GM12878 (cell line): ENCODE measurements at regions not wholly inside any gene's neighbourhood (a gene's known extent, or its start where the extent isn't known, plus 50 kb on each side); places are given as distances from the start of the nearest gene placed in this dataset.

Experiments used
- ATAC-seq: fragments of 200-7000 bp; cut with Tn5 transposase; 3 replicates; pipeline ENCODE4 v1.9.1; 2020; ENCODE audit warnings: mild to moderate bottlenecking, moderate library complexity
- BruUV-seq: library from RNA; stranded (reverse); fragments of 400-500 nt; replicated peaks from 2 replicates; lab custom pipeline; 2021; lab: Mats Ljungman, UMichigan
- CTCF ChIA-PET: fragments of 300-600 bp; sonication (Branson Sonifier 250); formaldehyde crosslinking; extraction: SDS; loops from one replicate; lab custom pipeline; 2021; ENCODE audit warnings: inconsistent platforms; lab: Yijun Ruan, JAX
- POLR2A ChIA-PET: fragments of 350-600 bp; formaldehyde crosslinking; extraction: SDS; loops from one replicate; lab custom pipeline; 2021; ENCODE audit warnings: inconsistent platforms; lab: Charles Lee
- RAD21 ChIA-PET: fragments of 300-600 bp; sonication (Branson Sonifier 250); formaldehyde crosslinking; loops from one replicate; lab custom pipeline; 2023; ENCODE audit warnings: antibody characterized with exemption; ENCODE audit not compliant: unreplicated experiment; lab: Charles Lee
- SMC1A ChIA-PET: fragments of 300-600 bp; sonication (Branson Sonifier 250); formaldehyde crosslinking; loops from one replicate; lab custom pipeline; 2023; ENCODE audit not compliant: unreplicated experiment, uncharacterized antibody; lab: Charles Lee
- DNase-seq: peaks from one replicate; pipeline ENCODE4 v3.0.0-alpha.2; 2011; ENCODE audit warnings: low read depth, low spot score
- FAIRE-seq: peaks from 3 replicates; lab custom pipeline; 2011; peaks lifted over from hg19 to GRCh38; lab: Jason Lieb, UNC
- H2AFZ ChIP-seq: 2 replicates; pipeline ENCODE4 v1.6.0; 2011; ENCODE audit warnings: low read depth, low read length, control low read depth; ENCODE audit not compliant: control insufficient read depth
- H3K27ac ChIP-seq: 2 replicates; pipeline ENCODE4 v1.5.1; 2011; ENCODE audit warnings: control low read depth; ENCODE audit not compliant: control insufficient read depth, insufficient read depth
- H3K27me3 ChIP-seq, 2 experiments: replicated peaks in 1 of 2; 2 replicates each; pipeline versions ENCODE4 v1.6.0 to v1.6.1; 2011; ENCODE audit warnings: low read length in 1 of 2; ENCODE audit not compliant: control insufficient read depth in 2 of 2, insufficient read depth in 2 of 2
- H3K36me3 ChIP-seq, 2 experiments: 2 replicates each; pipeline ENCODE4 v1.5.1; 2011; ENCODE audit warnings: low read length in 1 of 2; ENCODE audit not compliant: control insufficient read depth in 2 of 2, insufficient read depth in 2 of 2
- H3K4me1 ChIP-seq: 2 replicates; pipeline ENCODE4 v1.6.1; 2011; ENCODE audit warnings: mild to moderate bottlenecking, low read length, moderate library complexity, mixed read lengths; ENCODE audit not compliant: control insufficient read depth, insufficient read depth
- H3K4me2 ChIP-seq: 2 replicates; pipeline ENCODE4 v1.6.0; 2011; ENCODE audit warnings: control low read depth; ENCODE audit not compliant: control insufficient read depth, insufficient read depth
- H3K4me3 ChIP-seq: fragments of 200-600 bp; sonication (generic); 2 replicates; pipeline ENCODE4 v1.5.1; 2016
- H3K79me2 ChIP-seq: 2 replicates; pipeline ENCODE4 v1.6.0; 2011; ENCODE audit warnings: low read length; ENCODE audit not compliant: control insufficient read depth, insufficient read depth
- H3K9ac ChIP-seq: 2 replicates; pipeline ENCODE4 v1.8.0; 2011; ENCODE audit warnings: low read length, control low read depth, mixed read lengths; ENCODE audit not compliant: control insufficient read depth, insufficient read depth
- H3K9me3 ChIP-seq: replicated peaks from 3 replicates; pipeline ENCODE4 v1.5.1; 2011; ENCODE audit warnings: mild to moderate bottlenecking, low read length; ENCODE audit not compliant: control insufficient read depth, insufficient read depth
- H4K20me1 ChIP-seq: 2 replicates; pipeline ENCODE4 v1.6.0; 2011; ENCODE audit not compliant: control insufficient read depth, insufficient read depth
- ATF7 ChIP-seq: fragments of 450-650 bp; IDR thresholded peaks from 2 replicates; pipeline ENCODE4 v1.6.1; 2016; ENCODE audit warnings: low read depth, mild to moderate bottlenecking
- CBX5 ChIP-seq: sonication (generic); IDR thresholded peaks from 2 replicates; pipeline ENCODE4 v1.6.1; 2016; ENCODE audit warnings: low read depth, moderate library complexity, mild to moderate bottlenecking, inconsistent platforms
- EZH2 ChIP-seq: IDR thresholded peaks from 2 replicates; pipeline ENCODE4 v1.6.1; 2012; ENCODE audit warnings: low read depth, mild to moderate bottlenecking, control low read depth, inconsistent platforms, low read length, borderline replicate concordance; ENCODE audit not compliant: control insufficient read depth
- PRDM15 ChIP-seq: fragments of 450-650 bp; formaldehyde crosslinking; IDR thresholded peaks from 2 replicates; pipeline ENCODE4 v1.4.0; 2020; ENCODE audit warnings: mild to moderate bottlenecking, moderate library complexity
- STAT3 ChIP-seq: IDR thresholded peaks from 2 replicates; pipeline ENCODE4 v1.6.1; 2011; ENCODE audit warnings: low read depth, low read length, improper control_type of control experiment
- ZNF207 ChIP-seq: fragments of 450-650 bp; IDR thresholded peaks from 2 replicates; pipeline ENCODE4 v1.6.1; 2014; ENCODE audit warnings: antibody characterized with exemption, mild to moderate bottlenecking, borderline replicate concordance
- ZNF274 ChIP-seq: IDR thresholded peaks from one replicate; pipeline ENCODE4 v1.8.0; 2011; ENCODE audit not compliant: insufficient read length, insufficient read depth
- WGBS: methylation state at CpG from one replicate; pipeline ENCODE4 v1.1.6; 2016; ENCODE audit warnings: low lambda C conversion rate; ENCODE audit not compliant: insufficient replicate concordance, insufficient coverage; ENCODE audit errors: missing lambda C conversion rate; 5-methylcytosine and 5-hydroxymethylcytosine counted together
- in situ Hi-C: fragments of 300-500 bp; cut with MboI; formaldehyde crosslinking; loops from 9 replicates; pipeline ENCODE4 v1.14.3; 2018; ENCODE audit warnings: mixed read lengths
- intact Hi-C: fragments of 100-400 bp; cut with micrococcal nuclease; formaldehyde crosslinking; loops from one replicate; pipeline ENCODE4 v1.14.2; 2022; ENCODE audit not compliant: unreplicated experiment
- TF ChIP-seq, protein P1 (sequence below): IDR thresholded peaks from 2 replicates; pipeline ENCODE4 v1.6.1; 2011; ENCODE audit warnings: borderline replicate concordance, low read depth, mild to moderate bottlenecking, moderate library complexity, mixed read lengths, low read length; ENCODE audit not compliant: insufficient read depth; ENCODE audit errors: extremely low read length
- TF ChIP-seq, protein P2 (sequence below): fragments of 450-650 bp; IDR thresholded peaks from 2 replicates; pipeline ENCODE4 v1.6.1; 2017; ENCODE audit warnings: borderline replicate concordance

DNA sequence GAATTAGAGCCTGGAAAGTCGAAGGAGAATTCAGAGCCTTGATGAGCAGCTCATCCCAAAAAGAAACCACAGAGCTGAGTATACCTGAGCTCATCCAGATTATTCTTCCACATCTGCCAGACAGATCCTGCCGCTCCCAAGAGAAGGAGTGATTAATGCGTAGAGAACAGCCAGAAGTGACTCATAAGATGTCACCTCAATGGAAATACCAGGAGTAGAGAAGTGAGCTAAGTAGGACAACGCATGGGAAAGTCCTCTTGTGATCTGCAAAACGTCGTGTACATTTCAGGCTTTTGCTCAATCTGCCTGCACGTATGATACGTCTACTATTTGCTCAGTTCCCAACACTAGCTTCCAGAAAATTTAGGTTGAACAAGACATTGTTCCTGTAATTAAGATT lies 230.5 kb upstream of the AUTS2 start:
- ChIA-PET POLR2A (no interaction called here), SMC1A (interaction anchor here (1.1 kb wide), 1 partner anchor 9 kb away, joined by 3 read pairs; no protein-coding TSS in a partner anchor), CTCF (no interaction called here), RAD21 (no interaction called here)
- Histone ChIP-seq H3K9me3 (no peaks in the 10 kb centered on the region), H3K9ac (no peak overlapping the region), H4K20me1 (no peaks in the 10 kb centered on the region), H3K4me3 (no peak overlapping the region), H3K27me3 (no peaks in the 10 kb centered on the region), H3K4me1 (no peaks in the 10 kb centered on the region), H3K27ac (no peak overlapping the region), H3K36me3 (no peaks in the 10 kb centered on the region), H3K4me2 (no peak overlapping the region), H3K79me2 (no peaks in the 10 kb centered on the region), H2AFZ (no peak overlapping the region)
- DNase-seq (no peak), ATAC-seq (no peak), FAIRE-seq (no peak)
- no TSS peak for BruUV-seq
- intact Hi-C loops (no loop called here), in situ Hi-C loops (no loop called here)
- TF ChIP-seq ZNF207 = no peak
- no peak for TF ChIP-seq PRDM15 (CRISPR knock-in tag)
- TF ChIP-seq, protein P1, sequence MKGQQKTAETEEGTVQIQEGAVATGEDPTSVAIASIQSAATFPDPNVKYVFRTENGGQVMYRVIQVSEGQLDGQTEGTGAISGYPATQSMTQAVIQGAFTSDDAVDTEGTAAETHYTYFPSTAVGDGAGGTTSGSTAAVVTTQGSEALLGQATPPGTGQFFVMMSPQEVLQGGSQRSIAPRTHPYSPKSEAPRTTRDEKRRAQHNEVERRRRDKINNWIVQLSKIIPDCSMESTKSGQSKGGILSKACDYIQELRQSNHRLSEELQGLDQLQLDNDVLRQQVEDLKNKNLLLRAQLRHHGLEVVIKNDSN = no peak
- TF ChIP-seq EZH2 = no peak
- no peak for TF ChIP-seq STAT3
- TF ChIP-seq, protein P2, sequence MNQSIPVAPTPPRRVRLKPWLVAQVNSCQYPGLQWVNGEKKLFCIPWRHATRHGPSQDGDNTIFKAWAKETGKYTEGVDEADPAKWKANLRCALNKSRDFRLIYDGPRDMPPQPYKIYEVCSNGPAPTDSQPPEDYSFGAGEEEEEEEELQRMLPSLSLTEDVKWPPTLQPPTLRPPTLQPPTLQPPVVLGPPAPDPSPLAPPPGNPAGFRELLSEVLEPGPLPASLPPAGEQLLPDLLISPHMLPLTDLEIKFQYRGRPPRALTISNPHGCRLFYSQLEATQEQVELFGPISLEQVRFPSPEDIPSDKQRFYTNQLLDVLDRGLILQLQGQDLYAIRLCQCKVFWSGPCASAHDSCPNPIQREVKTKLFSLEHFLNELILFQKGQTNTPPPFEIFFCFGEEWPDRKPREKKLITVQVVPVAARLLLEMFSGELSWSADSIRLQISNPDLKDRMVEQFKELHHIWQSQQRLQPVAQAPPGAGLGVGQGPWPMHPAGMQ = no peak
- no peak for TF ChIP-seq ZNF274
- TF ChIP-seq CBX5 = no peak
- no peak for TF ChIP-seq ATF7
- WGBS = 51% methylated on average over 8 of the region's 8 CpGs
